GM23338 (cell line): ENCODE measurements at regions not wholly inside any gene's neighbourhood (a gene's known extent, or its start where the extent isn't known, plus 50 kb on each side); places are given as distances from the start of the nearest gene placed in this dataset.

Experiments used
- ATAC-seq: fragments of 200-7000 bp; cut with Tn5 transposase; 3 replicates; pipeline ENCODE4 v1.9.1; 2020
- DNase-seq: peaks from one replicate; pipeline ENCODE4 v3.0.0-alpha.2; 2015; ENCODE audit warnings: low spot score
- H2AFZ ChIP-seq: fragments of 200-600 bp; sonication (generic); 2 replicates; pipeline ENCODE4 v1.8.0; 2016; ENCODE audit warnings: antibody characterized with exemption, mild to moderate bottlenecking, moderate library complexity
- H3F3A ChIP-seq: fragments of 200-600 bp; sonication (generic); replicated peaks from 2 replicates; pipeline ENCODE4 v1.8.0; 2017; ENCODE audit warnings: antibody characterized with exemption, mixed run types, low read depth
- H3K27ac ChIP-seq: fragments of 200-600 bp; sonication (generic); 2 replicates; pipeline ENCODE4 v1.6.1; 2016; ENCODE audit warnings: low read depth
- H3K27me3 ChIP-seq: fragments of 200-600 bp; sonication (generic); 2 replicates; pipeline ENCODE4 v1.8.0; 2016; ENCODE audit warnings: mild to moderate bottlenecking, mixed run types, moderate library complexity; ENCODE audit not compliant: insufficient read depth
- H3K36me3 ChIP-seq: fragments of 200-600 bp; sonication (generic); 2 replicates; pipeline ENCODE4 v1.8.0; 2016; ENCODE audit warnings: mild to moderate bottlenecking; ENCODE audit not compliant: insufficient read depth
- H3K4me1 ChIP-seq: fragments of 200-600 bp; sonication (generic); 2 replicates; pipeline ENCODE4 v1.8.0; 2016; ENCODE audit warnings: mild to moderate bottlenecking, moderate library complexity; ENCODE audit not compliant: insufficient read depth
- H3K4me2 ChIP-seq: fragments of 200-600 bp; sonication (generic); 2 replicates; pipeline ENCODE4 v1.7.1; 2017; ENCODE audit warnings: mixed run types
- H3K4me3 ChIP-seq: fragments of 200-600 bp; sonication (generic); 2 replicates; pipeline ENCODE4 v1.6.1; 2016; ENCODE audit warnings: mixed run types
- H3K79me2 ChIP-seq: fragments of 200-600 bp; sonication (generic); replicated peaks from 2 replicates; pipeline ENCODE4 v1.8.0; 2017; ENCODE audit warnings: mild to moderate bottlenecking; ENCODE audit not compliant: insufficient read depth
- H3K9me2 ChIP-seq: fragments of 200-600 bp; sonication (generic); 2 replicates; pipeline ENCODE4 v1.8.0; 2017; ENCODE audit not compliant: insufficient read depth
- H4K20me1 ChIP-seq: fragments of 200-600 bp; sonication (generic); replicated peaks from 2 replicates; pipeline ENCODE4 v1.8.0; 2017; ENCODE audit warnings: mild to moderate bottlenecking; ENCODE audit not compliant: insufficient read depth
- H3K27ac Mint-ChIP-seq: 2 replicates; pipeline ENCODE4 v1.8.0; 2020; ENCODE audit warnings: inconsistent platforms, mild to moderate bottlenecking, moderate library complexity, mixed read lengths
- H3K27me3 Mint-ChIP-seq: 3 replicates; pipeline ENCODE4 v1.8.0; 2022; ENCODE audit warnings: low read depth, mild to moderate bottlenecking, moderate library complexity, mixed read lengths, inconsistent platforms; ENCODE audit not compliant: insufficient read depth, poor library complexity
- H3K36me3 Mint-ChIP-seq: 3 replicates; pipeline ENCODE4 v1.8.0; 2021; ENCODE audit warnings: low read depth, mild to moderate bottlenecking, inconsistent platforms, moderate library complexity, mixed read lengths
- H3K4me1 Mint-ChIP-seq: 3 replicates; pipeline ENCODE4 v1.8.0; 2020; ENCODE audit warnings: mild to moderate bottlenecking, inconsistent platforms, mixed read lengths
- H3K4me3 Mint-ChIP-seq: 3 replicates; pipeline ENCODE4 v1.8.0; 2021; ENCODE audit warnings: moderate library complexity, mild to moderate bottlenecking, inconsistent platforms, mixed read lengths
- H3K9me3 Mint-ChIP-seq: 3 replicates; pipeline ENCODE4 v1.8.0; 2020; ENCODE audit warnings: moderate library complexity, mild to moderate bottlenecking, inconsistent platforms, mixed read lengths
- EZH2 ChIP-seq: fragments of 200-600 bp; sonication (generic); IDR thresholded peaks from one replicate; pipeline ENCODE4 v1.8.0; 2017; ENCODE audit warnings: antibody characterized with exemption, mild to moderate bottlenecking, low read depth; ENCODE audit not compliant: unreplicated experiment
- EZH2phosphoT487 ChIP-seq: fragments of 200-600 bp; sonication (generic); IDR thresholded peaks from one replicate; pipeline ENCODE4 v1.8.1; 2018; ENCODE audit warnings: antibody characterized with exemption; ENCODE audit not compliant: unreplicated experiment
- NANOG ChIP-seq: IDR thresholded peaks from 2 replicates; pipeline ENCODE4 v1.6.1; 2016; ENCODE audit warnings: antibody characterized with exemption, borderline replicate concordance
- ZNF462 ChIP-seq: fragments of 250-450 bp; sonication (Bioruptor Pico); IDR thresholded peaks from 2 replicates; pipeline ENCODE4 v1.5.0; 2020; ENCODE audit warnings: mild to moderate bottlenecking, moderate library complexity
- TF ChIP-seq, protein P1 (sequence below), 2 experiments: fragments of 200-600 bp in 1 of 2; sonication (generic) in 1 of 2; conservative IDR thresholded peaks; 2 replicates each; pipeline versions ENCODE4 v1.5.1 to v1.6.1; 2016 to 2017; ENCODE audit warnings: antibody characterized with exemption in 2 of 2, low read depth in 2 of 2, mild to moderate bottlenecking in 2 of 2, moderate library complexity in 1 of 2

DNA sequence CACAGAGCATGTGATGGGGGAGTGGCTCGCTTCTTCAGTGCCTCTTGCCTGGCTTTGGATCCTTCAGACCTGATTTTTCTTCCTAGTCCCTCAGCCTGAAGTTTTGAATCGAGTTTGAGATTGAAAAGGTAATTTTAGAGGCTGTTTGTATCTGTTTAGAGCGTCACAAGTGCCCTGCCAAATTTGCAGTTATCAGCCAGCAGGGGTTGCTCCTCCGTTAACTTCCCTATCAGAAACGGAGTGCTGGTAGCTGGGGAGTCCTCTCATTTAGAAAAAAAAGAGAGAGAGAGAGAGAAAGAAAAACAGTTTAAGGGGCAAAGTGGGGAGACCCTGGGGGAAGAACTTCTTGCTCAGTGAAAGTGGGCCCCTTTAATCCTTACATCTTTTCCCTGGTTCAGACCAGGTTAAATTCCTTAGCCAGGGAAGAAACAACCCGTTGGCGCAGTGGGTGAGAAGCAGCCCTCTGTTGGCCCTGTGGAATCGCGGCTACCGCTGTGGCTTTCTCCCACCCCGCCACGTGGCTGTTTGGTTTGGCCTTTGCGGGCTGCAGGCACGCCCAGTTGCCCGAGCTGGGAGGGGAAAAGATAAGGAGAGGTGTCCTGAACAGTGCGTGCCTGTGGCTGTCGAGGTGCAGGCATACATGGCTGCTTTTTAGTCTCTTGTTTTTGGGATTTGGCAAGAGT is 576.7 kb upstream of the ACO1 start:
- Mint-ChIP-seq H3K27me3 (no peaks in the 10 kb centered on the region), H3K4me3 (no peak overlapping the region), H3K36me3 (0 out of 3 replicates have a peak, but pooled peaks cover 3% of the 10 kb centered on the region), H3K27ac (no peak overlapping the region), H3K9me3 (peaks cover 2% of the 10 kb centered on the region; the same call in 1 of the 3 replicates), H3K4me1 (no peaks in the 10 kb centered on the region; the same call in 1 of the 3 replicates)
- H3K27me3 ChIP-seq, result no peaks in the 10 kb centered on the region
- no peaks in the 10 kb centered on the region for H3K9me2 ChIP-seq
- no peak overlapping the region for H3K27ac ChIP-seq
- H3F3A ChIP-seq, result no peaks in the 10 kb centered on the region
- H3K36me3 ChIP-seq, result no peaks in the 10 kb centered on the region
- DNase-seq (peak; percentile 73), ATAC-seq (peak; percentile 95)
- no peaks in the 10 kb centered on the region for H4K20me1 ChIP-seq
- H2AFZ ChIP-seq, result peak overlapping the region; percentile 69; the same call in 1 of the 2 replicates
- no peaks in the 10 kb centered on the region for H3K79me2 ChIP-seq
- peaks cover 8% of the 10 kb centered on the region; the same call in 1 of the 2 replicates for H3K4me1 ChIP-seq
- TF ChIP-seq, protein P1, sequence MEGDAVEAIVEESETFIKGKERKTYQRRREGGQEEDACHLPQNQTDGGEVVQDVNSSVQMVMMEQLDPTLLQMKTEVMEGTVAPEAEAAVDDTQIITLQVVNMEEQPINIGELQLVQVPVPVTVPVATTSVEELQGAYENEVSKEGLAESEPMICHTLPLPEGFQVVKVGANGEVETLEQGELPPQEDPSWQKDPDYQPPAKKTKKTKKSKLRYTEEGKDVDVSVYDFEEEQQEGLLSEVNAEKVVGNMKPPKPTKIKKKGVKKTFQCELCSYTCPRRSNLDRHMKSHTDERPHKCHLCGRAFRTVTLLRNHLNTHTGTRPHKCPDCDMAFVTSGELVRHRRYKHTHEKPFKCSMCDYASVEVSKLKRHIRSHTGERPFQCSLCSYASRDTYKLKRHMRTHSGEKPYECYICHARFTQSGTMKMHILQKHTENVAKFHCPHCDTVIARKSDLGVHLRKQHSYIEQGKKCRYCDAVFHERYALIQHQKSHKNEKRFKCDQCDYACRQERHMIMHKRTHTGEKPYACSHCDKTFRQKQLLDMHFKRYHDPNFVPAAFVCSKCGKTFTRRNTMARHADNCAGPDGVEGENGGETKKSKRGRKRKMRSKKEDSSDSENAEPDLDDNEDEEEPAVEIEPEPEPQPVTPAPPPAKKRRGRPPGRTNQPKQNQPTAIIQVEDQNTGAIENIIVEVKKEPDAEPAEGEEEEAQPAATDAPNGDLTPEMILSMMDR (conservative IDR thresholded peaks at IDR 0.05; ENCODE audit: low read depth in 2 of 2), result peak; percentile 63 to 65
- TF ChIP-seq EZH2, result no peak
- TF ChIP-seq EZH2phosphoT487, result no peak
- no peak overlapping the region for H3K4me2 ChIP-seq
- no peak overlapping the region for H3K4me3 ChIP-seq

GRCh38 chr9:31808766-31809165 is 575.7 kb upstream of the ACO1 start:
- Mint-ChIP-seq H3K27me3 (no peaks in the 10 kb centered on the region), H3K4me1 (no peaks in the 10 kb centered on the region), H3K4me3 (no peak overlapping the region), H3K36me3 (0 out of 3 replicates have a peak, but pooled peaks cover 3% of the 10 kb centered on the region), H3K27ac (no peak overlapping the region), H3K9me3 (peaks cover 2% of the 10 kb centered on the region; the same call in 1 of the 3 replicates)
- no peak overlapping the region for H3K4me3 ChIP-seq
- no peaks in the 10 kb centered on the region for H4K20me1 ChIP-seq
- no peaks in the 10 kb centered on the region for H3K36me3 ChIP-seq
- no peaks in the 10 kb centered on the region for H3K27me3 ChIP-seq
- H3K9me2 ChIP-seq, result no peaks in the 10 kb centered on the region
- H3K4me1 ChIP-seq, result peaks cover 2% of the 10 kb centered on the region; the same call in 1 of the 2 replicates
- H3K27ac ChIP-seq, result no peak overlapping the region
- H3F3A ChIP-seq, result no peaks in the 10 kb centered on the region
- no peak for TF ChIP-seq EZH2
- no peak for TF ChIP-seq NANOG
- no peak for TF ChIP-seq ZNF462 (CRISPR knock-in tag)
- no peaks in the 10 kb centered on the region for H3K79me2 ChIP-seq
- ATAC-seq, result peak; percentile 41; the same call in 2 of the 3 replicates
- peak overlapping the region; percentile 63; the same call in 1 of the 2 replicates for H2AFZ ChIP-seq
- H3K4me2 ChIP-seq, result no peak overlapping the region
- DNase-seq, result no peak
